Activated naive CD8-positive, alpha-beta T cell treated with anti-CD3 and anti-CD28 coated beads, Interleukin-2, amount 10 ng/mL, durations not matched to agents 7 days and 5 days (primary cell): ENCODE measurements at regions not wholly inside any gene's neighbourhood (a gene's known extent, or its start where the extent isn't known, plus 50 kb on each side); places are given as distances from the start of the nearest gene placed in this dataset.
A peak's percentile ranks its signal among the peaks of the same experiment; 100 is the strongest.

Experiments used
- ATAC-seq: fragments of 150-1000 bp; cut with Tn5 transposase; one replicate; pipeline ENCODE4 v1.10.0; 2021; ENCODE audit warnings: low read depth, moderate library complexity
- POLR2A ChIA-PET: fragments of 350-600 bp; sonication (Branson Sonifier 250); formaldehyde crosslinking; loops from one replicate; lab custom pipeline; 2021; ENCODE audit warnings: antibody characterized with exemption; lab: Charles Lee
- DNase-seq: peaks from one replicate; pipeline ENCODE4 v3.0.0; 2021
- H3K27ac Mint-ChIP-seq: one replicate; pipeline ENCODE4 v1.8.0; 2022; ENCODE audit warnings: mild to moderate bottlenecking, mixed read lengths
- H3K27me3 Mint-ChIP-seq: one replicate; pipeline ENCODE4 v1.8.0; 2022; ENCODE audit warnings: mild to moderate bottlenecking, moderate library complexity, mixed read lengths
- H3K36me3 Mint-ChIP-seq: one replicate; pipeline ENCODE4 v1.8.0; 2021; ENCODE audit warnings: mild to moderate bottlenecking, mixed read lengths
- H3K4me1 Mint-ChIP-seq: one replicate; pipeline ENCODE4 v1.8.0; 2021; ENCODE audit warnings: mixed read lengths
- H3K4me3 Mint-ChIP-seq: one replicate; pipeline ENCODE4 v1.8.0; 2022; ENCODE audit warnings: mild to moderate bottlenecking, moderate library complexity, mixed read lengths
- H3K9me3 Mint-ChIP-seq: one replicate; pipeline ENCODE4 v1.8.0; 2021; ENCODE audit warnings: mixed read lengths

DNA sequence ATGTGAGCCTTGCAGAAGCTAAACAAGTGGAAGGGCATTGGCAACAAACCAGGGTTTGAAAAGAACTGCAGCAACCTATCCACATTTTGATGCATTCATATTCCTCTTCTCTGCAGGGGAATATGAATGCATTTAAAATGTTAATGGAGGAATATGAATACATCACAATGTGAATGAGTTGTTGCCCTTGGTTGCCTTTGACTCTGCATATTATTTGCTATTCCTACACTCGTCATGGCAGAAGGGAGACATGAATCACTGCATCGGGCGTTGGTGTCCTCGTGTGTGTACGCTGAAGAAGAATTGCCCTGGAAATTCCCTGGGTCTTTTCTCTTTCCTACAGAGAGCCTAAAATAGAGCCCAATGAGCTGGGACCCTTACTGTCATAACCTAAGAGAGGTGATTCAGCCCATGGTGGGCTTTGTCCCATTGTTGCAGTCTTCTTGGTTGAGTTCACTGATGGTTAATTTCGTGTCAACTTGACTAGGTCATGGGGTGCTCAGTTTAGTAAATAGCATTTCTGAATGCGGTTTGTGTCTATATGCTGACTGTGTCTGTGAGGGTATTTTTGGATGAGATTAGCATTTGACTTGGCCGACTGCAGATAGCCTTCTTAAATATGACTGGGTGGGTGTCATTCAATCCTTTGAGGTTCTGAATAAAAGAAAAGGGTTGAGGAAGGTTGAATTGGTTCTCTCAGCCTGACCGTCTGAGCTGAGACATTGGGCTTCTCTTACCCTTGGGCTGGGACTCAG lies 1422.9 kb upstream of the TMEM132C start:
- H3K4me3 Mint-ChIP-seq: no peak overlapping the region
- no peaks in the 10 kb centered on the region for H3K4me1 Mint-ChIP-seq
- no peak overlapping the region for H3K27ac Mint-ChIP-seq
- no peaks in the 10 kb centered on the region for H3K27me3 Mint-ChIP-seq
- no peaks in the 10 kb centered on the region for H3K36me3 Mint-ChIP-seq
- ATAC-seq: no peak
- no peak for DNase-seq
- H3K9me3 Mint-ChIP-seq: peaks cover 2% of the 10 kb centered on the region
- POLR2A ChIA-PET: no interaction called here

DNA sequence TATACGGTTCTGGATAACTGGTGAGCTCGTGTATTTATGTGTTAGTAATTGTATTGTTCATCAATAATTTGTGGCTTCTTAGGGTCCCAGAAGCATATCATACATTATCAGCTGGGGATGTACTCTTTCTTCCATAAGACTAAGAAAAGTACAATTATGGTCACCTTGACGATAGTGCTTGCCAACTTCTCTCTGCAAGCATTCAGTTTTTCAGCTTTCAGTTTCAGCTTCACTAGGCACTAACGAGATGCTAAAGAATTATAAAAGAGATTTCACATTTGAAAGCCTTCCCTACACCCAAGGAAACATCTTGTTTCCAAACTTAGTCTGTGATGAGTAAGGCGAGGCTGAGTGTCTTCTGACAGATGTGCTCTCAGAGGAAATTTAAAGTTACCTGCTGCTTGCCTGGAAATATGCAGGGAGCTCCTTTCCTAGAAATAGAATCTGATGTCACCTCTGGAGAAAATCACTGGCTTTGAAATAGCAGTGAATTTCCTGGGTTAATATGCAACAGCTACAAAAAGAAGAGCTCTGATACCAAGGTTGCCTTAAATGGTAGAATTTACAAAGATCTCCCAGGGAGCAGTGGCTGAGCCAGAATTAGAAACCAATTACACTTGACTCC lies 1419.9 kb upstream of the TMEM132C start:
- H3K36me3 Mint-ChIP-seq: no peaks in the 10 kb centered on the region
- DNase-seq (no peak), ATAC-seq (no peak)
- no peaks in the 10 kb centered on the region for H3K4me1 Mint-ChIP-seq
- peaks cover 2% of the 10 kb centered on the region for H3K9me3 Mint-ChIP-seq
- no peak overlapping the region for H3K4me3 Mint-ChIP-seq
- no peak overlapping the region for H3K27ac Mint-ChIP-seq
- POLR2A ChIA-PET: no interaction called here
- no peaks in the 10 kb centered on the region for H3K27me3 Mint-ChIP-seq

DNA sequence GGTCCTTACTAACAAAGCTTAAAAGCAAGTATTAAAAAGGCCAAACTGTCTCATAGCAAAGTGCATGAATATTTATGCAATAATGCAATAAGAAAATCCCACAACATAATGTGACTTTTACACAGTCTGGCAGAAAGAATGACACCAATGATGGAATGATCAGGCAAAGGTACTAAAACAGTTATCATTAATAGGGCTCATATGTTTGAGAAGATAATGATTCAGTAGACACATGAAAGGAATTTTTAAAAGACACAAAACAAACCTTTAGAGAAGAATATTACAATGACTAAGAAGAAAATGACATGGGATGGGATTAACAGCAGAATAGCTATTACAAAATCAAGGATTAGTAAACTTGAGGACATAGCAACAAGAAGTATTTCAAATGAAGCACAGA lies 1411.2 kb upstream of the TMEM132C start:
- Mint-ChIP-seq H3K9me3 (no peaks in the 10 kb centered on the region), H3K27ac (no peak overlapping the region), H3K4me1 (no peaks in the 10 kb centered on the region), H3K36me3 (no peaks in the 10 kb centered on the region), H3K27me3 (no peaks in the 10 kb centered on the region), H3K4me3 (no peak overlapping the region)
- ATAC-seq (no peak), DNase-seq (no peak)
- POLR2A ChIA-PET: no interaction called here

DNA sequence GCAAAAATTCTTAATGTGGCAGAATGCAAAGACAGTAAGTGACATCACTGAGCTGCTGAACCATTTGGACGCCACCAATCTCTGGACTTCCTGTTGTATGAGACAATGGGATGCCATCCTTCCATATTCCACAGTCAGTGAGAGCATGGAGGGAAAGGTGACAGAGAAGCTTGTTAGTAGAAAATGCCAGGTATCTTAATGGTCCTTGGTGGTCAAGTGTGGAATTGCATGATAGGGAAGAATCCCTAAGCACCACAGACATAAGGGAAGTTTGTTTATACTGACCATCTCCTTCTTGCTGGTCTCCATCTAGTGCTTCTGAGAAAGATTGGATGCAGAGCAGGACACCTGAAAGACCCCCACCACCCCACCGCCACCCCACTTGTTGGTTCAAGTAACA lies 1410.0 kb upstream of the TMEM132C start:
- POLR2A ChIA-PET: no interaction called here
- no peaks in the 10 kb centered on the region for H3K27me3 Mint-ChIP-seq
- ATAC-seq (no peak), DNase-seq (no peak)
- no peaks in the 10 kb centered on the region for H3K9me3 Mint-ChIP-seq
- H3K4me3 Mint-ChIP-seq: no peak overlapping the region
- H3K4me1 Mint-ChIP-seq: no peaks in the 10 kb centered on the region
- no peak overlapping the region for H3K27ac Mint-ChIP-seq
- no peaks in the 10 kb centered on the region for H3K36me3 Mint-ChIP-seq

DNA sequence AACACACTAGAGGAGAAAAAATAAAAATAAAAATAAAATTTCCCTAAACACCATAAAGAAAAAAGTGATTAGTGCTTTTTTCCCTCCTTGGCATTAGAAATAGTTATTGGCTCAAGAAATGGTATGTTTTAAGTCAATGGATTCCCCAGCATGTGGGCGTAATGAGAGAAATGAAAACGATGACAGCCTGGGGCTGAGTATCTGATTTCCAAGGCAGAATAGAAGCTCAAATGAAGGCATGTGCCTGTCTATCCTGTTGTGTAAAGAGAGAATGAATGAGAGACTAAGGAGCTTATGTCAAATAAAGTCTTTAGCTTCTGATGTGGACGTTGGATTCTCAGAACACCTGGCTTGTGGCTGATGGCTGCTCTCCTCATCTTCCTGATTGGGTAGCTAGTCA lies 1408.4 kb upstream of the TMEM132C start:
- Mint-ChIP-seq H3K4me1 (no peaks in the 10 kb centered on the region), H3K9me3 (no peaks in the 10 kb centered on the region), H3K27me3 (no peaks in the 10 kb centered on the region), H3K27ac (no peak overlapping the region), H3K36me3 (no peaks in the 10 kb centered on the region), H3K4me3 (no peak overlapping the region)
- POLR2A ChIA-PET: no interaction called here
- DNase-seq (no peak), ATAC-seq (no peak)

DNA sequence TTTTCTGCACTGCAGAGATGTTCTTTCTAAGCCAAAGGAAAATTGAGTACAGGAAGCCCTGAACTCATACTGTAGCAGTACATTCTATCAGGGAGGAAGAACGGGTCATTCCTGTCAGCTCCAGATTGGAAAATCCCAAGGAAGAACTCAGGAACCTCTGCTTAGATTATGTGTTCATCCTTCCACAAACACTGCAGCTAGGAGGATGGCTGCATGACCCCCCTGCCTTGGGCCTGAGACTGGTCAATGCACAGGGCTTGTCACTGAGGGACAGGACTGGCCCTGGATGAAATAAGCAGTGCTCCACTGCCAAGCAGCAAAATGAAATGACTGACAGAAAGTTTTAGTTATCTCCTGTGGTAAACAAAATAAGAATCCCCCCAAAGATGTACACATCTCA lies 1406.8 kb upstream of the TMEM132C start:
- H3K9me3 Mint-ChIP-seq: no peaks in the 10 kb centered on the region
- no peaks in the 10 kb centered on the region for H3K4me1 Mint-ChIP-seq
- ATAC-seq (no peak), DNase-seq (no peak)
- no peak overlapping the region for H3K27ac Mint-ChIP-seq
- H3K4me3 Mint-ChIP-seq: no peak overlapping the region
- POLR2A ChIA-PET: no interaction called here
- H3K36me3 Mint-ChIP-seq: no peaks in the 10 kb centered on the region
- no peaks in the 10 kb centered on the region for H3K27me3 Mint-ChIP-seq

DNA sequence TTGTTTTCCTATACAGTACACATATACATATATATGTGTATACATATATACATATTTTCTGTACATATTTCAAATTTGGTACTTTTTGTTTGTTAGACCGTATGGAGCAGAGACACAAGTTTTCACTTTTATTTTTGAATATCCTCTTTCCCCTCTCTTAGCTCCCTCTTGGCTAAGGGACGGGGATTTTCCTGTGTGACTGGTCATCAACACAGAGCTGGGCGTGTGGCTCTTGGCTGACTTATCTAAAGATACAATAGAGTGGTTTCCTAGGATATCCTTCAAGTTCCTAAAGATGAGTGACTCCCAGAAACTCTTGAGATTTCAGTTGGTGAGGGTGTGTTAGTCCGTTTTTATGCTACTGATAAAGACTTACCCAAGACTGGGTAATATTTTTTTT lies 1404.5 kb upstream of the TMEM132C start:
- POLR2A ChIA-PET: no interaction called here
- no peaks in the 10 kb centered on the region for H3K36me3 Mint-ChIP-seq
- H3K4me1 Mint-ChIP-seq: no peaks in the 10 kb centered on the region
- H3K4me3 Mint-ChIP-seq: no peak overlapping the region
- no peaks in the 10 kb centered on the region for H3K27me3 Mint-ChIP-seq
- no peaks in the 10 kb centered on the region for H3K9me3 Mint-ChIP-seq
- H3K27ac Mint-ChIP-seq: no peak overlapping the region
- no peak for DNase-seq
- ATAC-seq: no peak

DNA sequence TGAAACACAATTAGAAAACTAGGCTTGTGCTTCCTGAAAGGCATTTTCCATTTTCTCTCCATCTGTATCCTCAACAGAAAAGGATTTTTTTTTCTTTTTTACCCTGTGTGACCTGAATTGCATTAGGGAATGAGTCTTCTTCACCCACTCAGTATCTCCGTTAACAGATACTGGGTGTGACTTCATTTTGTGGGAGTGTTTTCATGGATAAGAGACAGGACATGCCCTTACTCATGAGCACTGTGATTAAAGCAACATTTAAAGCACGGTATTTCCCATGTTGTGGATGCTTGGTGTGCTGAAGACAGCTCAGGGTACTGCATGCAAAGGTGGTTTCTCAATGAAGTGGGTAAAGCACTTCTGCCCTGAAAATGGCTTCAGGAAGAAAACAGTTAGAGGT lies 1397.3 kb upstream of the TMEM132C start:
- no peak for DNase-seq
- Mint-ChIP-seq H3K36me3 (no peaks in the 10 kb centered on the region), H3K27ac (no peak overlapping the region), H3K4me1 (no peaks in the 10 kb centered on the region), H3K27me3 (no peaks in the 10 kb centered on the region), H3K4me3 (no peak overlapping the region), H3K9me3 (no peaks in the 10 kb centered on the region)
- POLR2A ChIA-PET: no interaction called here
- no peak for ATAC-seq

DNA sequence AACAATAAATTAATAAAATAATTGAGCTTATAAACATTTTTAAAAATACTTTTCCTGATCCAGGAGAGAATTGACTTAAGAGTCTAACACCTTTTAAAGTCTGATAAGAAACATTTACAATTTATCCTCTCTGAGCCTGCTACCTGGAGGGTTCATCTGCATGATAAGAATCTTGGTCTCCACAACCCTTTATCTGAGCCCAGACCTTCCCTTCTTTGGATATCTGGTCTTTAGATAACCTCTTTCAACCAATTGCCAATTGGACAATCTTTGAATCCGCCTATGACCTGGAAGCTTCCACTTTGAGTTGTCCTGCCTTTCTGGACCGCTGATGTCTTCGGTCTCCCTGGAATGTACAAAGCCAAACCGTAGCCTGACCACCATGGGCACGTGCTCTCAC lies 1393.3 kb upstream of the TMEM132C start:
- DNase-seq (no peak), ATAC-seq (no peak)
- Mint-ChIP-seq H3K4me3 (no peak overlapping the region), H3K36me3 (no peaks in the 10 kb centered on the region), H3K4me1 (no peaks in the 10 kb centered on the region), H3K9me3 (no peaks in the 10 kb centered on the region), H3K27me3 (no peaks in the 10 kb centered on the region), H3K27ac (no peak overlapping the region)
- POLR2A ChIA-PET: no interaction called here

DNA sequence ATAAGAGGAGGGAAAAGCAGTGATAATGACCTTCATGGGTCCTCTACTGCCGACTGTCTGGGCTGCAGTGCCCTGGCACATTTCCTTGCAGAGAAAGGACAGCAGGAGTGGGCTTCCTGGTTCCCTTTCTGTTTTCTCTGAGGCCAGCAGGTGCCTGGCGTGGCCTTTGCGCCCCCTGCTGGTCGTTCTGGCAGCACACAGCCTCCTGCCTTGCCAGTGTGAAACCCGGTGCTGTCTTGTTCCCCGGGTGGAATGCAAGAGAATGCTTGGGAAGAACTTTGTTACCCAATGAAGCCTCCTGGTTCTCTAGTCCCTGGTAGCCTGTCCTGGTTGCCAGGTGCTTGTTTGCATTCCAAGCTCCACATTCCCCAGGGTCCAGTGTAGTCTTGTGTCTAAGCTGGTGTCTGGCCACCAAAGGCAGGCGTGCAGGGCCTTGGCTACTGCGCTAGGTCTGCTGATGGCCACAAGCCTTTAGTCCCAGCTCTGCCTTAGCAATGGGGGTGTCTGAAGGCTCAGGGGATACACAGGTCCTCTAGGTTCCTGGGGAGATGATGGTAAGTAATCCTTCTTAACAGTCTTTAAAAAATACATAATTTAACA lies 1392.4 kb upstream of the TMEM132C start:
- H3K9me3 Mint-ChIP-seq: no peaks in the 10 kb centered on the region
- no peaks in the 10 kb centered on the region for H3K4me1 Mint-ChIP-seq
- H3K36me3 Mint-ChIP-seq: no peaks in the 10 kb centered on the region
- DNase-seq (peak; percentile 68), ATAC-seq (peak; percentile 68)
- H3K27me3 Mint-ChIP-seq: no peaks in the 10 kb centered on the region
- POLR2A ChIA-PET: no interaction called here
- no peak overlapping the region for H3K27ac Mint-ChIP-seq
- H3K4me3 Mint-ChIP-seq: no peak overlapping the region

DNA sequence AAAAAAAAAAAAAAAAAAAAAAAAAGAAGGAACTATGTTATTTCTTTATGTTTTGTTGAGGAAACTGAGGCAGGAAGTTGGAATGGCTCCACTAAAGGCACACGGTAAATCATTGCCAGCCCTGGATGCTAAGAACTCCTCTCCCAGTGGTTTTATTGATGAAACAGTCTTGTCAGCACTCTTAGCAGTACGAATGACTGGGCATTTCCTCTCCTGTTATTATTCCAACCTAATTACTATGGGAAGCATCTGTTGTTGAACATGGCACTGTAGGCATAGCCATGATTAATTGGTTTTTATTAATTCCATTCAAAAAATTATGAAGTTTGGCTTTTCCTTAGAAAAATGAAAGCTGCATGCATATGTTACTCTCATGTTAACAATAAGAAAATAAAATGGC lies 1387.1 kb upstream of the TMEM132C start:
- Mint-ChIP-seq H3K4me1 (no peaks in the 10 kb centered on the region), H3K36me3 (no peaks in the 10 kb centered on the region), H3K27me3 (no peaks in the 10 kb centered on the region), H3K27ac (no peak overlapping the region), H3K4me3 (no peak overlapping the region), H3K9me3 (no peaks in the 10 kb centered on the region)
- DNase-seq: no peak
- POLR2A ChIA-PET: no interaction called here
- ATAC-seq: no peak

DNA sequence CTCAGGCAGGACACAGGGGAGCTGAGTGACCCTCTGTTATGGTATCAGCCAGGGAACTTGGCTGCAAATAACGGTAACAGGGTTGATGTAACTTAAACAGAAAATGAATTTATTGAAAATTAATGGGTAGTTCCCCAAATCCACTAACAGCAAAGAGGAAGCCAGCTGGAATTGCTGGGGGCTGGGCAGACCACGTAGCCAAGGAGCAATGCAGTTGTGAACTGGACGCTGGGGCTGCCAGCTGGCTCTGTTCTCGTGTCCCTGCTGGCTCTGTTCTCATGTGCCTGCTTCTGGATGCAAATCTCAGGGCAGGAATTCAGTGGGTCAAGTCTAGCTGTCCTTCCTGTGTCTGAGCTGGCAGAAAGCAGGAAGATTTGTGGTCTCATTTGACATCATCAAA lies 1383.3 kb upstream of the TMEM132C start:
- H3K36me3 Mint-ChIP-seq: no peaks in the 10 kb centered on the region
- no peak for DNase-seq
- no peak overlapping the region for H3K27ac Mint-ChIP-seq
- H3K27me3 Mint-ChIP-seq: no peaks in the 10 kb centered on the region
- ATAC-seq: no peak
- H3K9me3 Mint-ChIP-seq: no peaks in the 10 kb centered on the region
- POLR2A ChIA-PET: no interaction called here
- no peaks in the 10 kb centered on the region for H3K4me1 Mint-ChIP-seq
- no peak overlapping the region for H3K4me3 Mint-ChIP-seq

DNA sequence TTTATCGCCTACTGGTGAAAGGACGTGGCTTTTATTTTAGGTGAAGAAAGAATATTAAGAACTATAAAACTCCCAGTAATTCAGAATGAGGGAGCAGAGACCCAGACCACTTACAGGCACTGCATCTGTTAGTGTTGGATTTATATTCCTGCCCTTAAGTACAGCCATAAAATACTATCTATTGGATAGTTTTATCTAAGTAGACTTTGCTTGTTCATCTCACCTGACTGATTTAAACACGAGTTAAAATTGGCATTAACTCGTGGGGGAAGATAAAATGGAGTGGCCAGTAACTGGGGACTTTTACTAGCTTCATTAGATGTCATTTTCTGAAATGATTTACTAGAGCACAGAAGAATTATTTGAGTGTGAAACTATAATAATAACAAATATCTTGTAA lies 1377.5 kb upstream of the TMEM132C start:
- POLR2A ChIA-PET: no interaction called here
- DNase-seq (no peak), ATAC-seq (no peak)
- H3K27me3 Mint-ChIP-seq: no peaks in the 10 kb centered on the region
- no peaks in the 10 kb centered on the region for H3K4me1 Mint-ChIP-seq
- no peaks in the 10 kb centered on the region for H3K9me3 Mint-ChIP-seq
- H3K27ac Mint-ChIP-seq: no peak overlapping the region
- H3K4me3 Mint-ChIP-seq: no peak overlapping the region
- no peaks in the 10 kb centered on the region for H3K36me3 Mint-ChIP-seq

DNA sequence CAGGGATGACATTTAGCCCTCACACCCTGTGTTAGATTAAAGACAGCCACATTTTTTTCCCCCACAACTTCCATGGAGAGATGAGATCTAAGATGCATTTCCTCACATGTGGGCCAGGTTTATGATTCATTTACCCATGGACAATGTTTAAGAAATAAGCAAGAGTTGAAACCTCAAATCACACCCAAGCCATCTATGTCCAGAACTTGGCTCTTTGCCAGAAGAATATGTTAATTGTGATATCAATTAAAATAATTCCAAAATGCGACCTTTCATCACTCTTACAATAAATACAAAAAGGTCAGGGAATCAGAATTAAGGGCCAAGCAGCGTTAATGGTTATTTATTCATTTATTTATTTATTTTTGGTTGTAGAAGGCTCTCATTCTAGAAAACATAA lies 1376.9 kb upstream of the TMEM132C start:
- no peaks in the 10 kb centered on the region for H3K27me3 Mint-ChIP-seq
- H3K4me3 Mint-ChIP-seq: no peak overlapping the region

More for the DNA sequence above, 1376.9 kb upstream of the TMEM132C start:
- Mint-ChIP-seq H3K36me3 (no peaks in the 10 kb centered on the region), H3K4me1 (no peaks in the 10 kb centered on the region), H3K27ac (no peak overlapping the region), H3K9me3 (no peaks in the 10 kb centered on the region)
- POLR2A ChIA-PET: no interaction called here
- DNase-seq (no peak), ATAC-seq (no peak)
